ENCODE measurements at regions not wholly inside any gene's neighbourhood (a gene's known extent, or its start where the extent isn't known, plus 50 kb on each side); places are given as distances from the start of the nearest gene placed in this dataset.

DNA sequence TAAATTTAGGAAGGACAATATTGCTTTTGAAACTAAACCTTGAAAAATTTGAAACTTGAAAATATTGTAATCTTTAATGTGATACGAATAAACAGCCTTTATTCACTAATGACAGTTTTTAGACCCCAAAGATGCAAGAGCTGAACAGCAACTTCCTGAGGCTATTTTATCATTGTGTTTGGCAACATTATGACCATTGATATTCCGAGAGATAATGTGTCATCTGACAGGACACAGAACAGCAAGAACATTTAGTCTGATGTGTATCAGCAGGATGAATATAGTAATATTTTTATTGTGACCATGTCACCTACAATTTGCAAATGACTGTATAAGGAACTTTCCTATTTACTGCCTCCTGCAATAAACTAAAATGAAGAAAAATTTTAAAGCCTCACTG, 316.0 kb downstream of the ADAM29 start:
- DNase-seq = no peak
- no peak overlapping the region for H3K27ac ChIP-seq
- TF ChIP-seq, protein P1, sequence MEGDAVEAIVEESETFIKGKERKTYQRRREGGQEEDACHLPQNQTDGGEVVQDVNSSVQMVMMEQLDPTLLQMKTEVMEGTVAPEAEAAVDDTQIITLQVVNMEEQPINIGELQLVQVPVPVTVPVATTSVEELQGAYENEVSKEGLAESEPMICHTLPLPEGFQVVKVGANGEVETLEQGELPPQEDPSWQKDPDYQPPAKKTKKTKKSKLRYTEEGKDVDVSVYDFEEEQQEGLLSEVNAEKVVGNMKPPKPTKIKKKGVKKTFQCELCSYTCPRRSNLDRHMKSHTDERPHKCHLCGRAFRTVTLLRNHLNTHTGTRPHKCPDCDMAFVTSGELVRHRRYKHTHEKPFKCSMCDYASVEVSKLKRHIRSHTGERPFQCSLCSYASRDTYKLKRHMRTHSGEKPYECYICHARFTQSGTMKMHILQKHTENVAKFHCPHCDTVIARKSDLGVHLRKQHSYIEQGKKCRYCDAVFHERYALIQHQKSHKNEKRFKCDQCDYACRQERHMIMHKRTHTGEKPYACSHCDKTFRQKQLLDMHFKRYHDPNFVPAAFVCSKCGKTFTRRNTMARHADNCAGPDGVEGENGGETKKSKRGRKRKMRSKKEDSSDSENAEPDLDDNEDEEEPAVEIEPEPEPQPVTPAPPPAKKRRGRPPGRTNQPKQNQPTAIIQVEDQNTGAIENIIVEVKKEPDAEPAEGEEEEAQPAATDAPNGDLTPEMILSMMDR (IDR thresholded peaks at IDR 0.05) = no peak
- TF ChIP-seq POLR2A (IDR thresholded peaks at IDR 0.05) = no peak
- no peaks in the 10 kb centered on the region for H3K9me3 ChIP-seq
- intact Hi-C loops (cut with DNase I) = no loop called here
- 70% methylated on average over 2 of the region's 2 CpGs for WGBS, 2 donors
- H3K4me1 ChIP-seq = no peaks in the 10 kb centered on the region
- no peaks in the 10 kb centered on the region for H3K36me3 ChIP-seq
- no peaks in the 10 kb centered on the region for H3K27me3 ChIP-seq
- no peak overlapping the region for H3K4me3 ChIP-seq (replicated peaks in 1 of 3)

DNA sequence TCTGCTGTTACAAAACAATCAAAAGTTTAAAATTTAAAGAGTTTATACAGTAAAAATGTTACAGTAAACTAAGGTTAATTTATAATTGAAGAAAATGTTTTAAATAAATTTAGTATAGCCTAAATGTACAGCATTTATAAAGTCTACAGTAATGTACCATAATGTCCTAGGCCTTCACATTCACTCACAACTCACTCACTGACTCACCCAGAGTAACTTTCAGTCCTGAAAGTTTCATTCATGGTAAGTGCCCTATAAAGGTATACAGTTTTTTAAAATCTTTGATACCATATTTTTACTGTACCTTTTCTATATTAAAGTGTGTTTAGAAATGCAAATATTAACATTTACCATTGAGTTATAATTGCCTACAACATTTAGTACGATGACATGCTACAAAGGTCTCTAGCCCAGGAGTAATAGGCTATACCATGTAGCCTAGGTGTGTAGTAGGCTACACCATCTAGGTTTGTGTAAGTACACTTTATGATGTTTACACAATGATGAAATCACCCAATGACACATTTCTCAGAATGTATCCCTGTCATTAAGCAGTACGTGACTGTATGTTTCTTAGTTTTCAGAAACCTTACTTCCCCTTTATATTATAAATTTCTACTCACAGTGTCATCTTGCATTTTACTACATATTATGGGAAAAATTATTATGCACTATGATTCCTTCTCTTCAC, 320.8 kb downstream of the ADAM29 start:
- WGBS, 2 donors = 91 to 96% methylated on average over 2 of the region's 2 CpGs
- no peaks in the 10 kb centered on the region for H3K4me1 ChIP-seq
- TF ChIP-seq, protein P1 (IDR thresholded peaks at IDR 0.05) = no peak
- no peak for TF ChIP-seq POLR2A (IDR thresholded peaks at IDR 0.05)
- H3K4me3 ChIP-seq (replicated peaks in 1 of 3) = no peak overlapping the region
- no peak for DNase-seq
- no peaks in the 10 kb centered on the region for H3K36me3 ChIP-seq
- intact Hi-C loops (cut with DNase I) = no loop called here
- H3K27me3 ChIP-seq = no peaks in the 10 kb centered on the region
- no peaks in the 10 kb centered on the region for H3K9me3 ChIP-seq
- H3K27ac ChIP-seq = no peak overlapping the region

DNA sequence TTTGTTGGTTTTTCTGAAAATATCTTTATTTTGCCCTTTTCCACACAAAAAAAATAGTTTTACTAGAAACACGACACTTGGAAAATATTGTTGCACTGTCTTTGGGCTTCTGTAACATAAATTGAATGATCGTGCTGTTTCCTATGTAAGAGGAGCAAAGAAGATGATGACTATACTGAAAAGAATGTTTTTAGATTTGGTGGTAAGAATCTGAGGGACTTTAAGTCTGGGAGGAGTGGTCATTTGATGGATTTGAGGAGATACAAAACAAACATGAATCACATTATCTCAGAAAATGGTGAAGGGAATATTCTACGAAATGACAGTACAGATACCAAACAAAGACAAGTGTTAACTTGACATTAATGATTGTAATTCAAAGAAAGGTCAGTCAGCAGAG, 328.8 kb downstream of the ADAM29 start:
- Histone ChIP-seq H3K36me3 (no peaks in the 10 kb centered on the region), H3K27me3 (no peaks in the 10 kb centered on the region), H3K4me1 (no peaks in the 10 kb centered on the region), H3K9me3 (no peaks in the 10 kb centered on the region), H3K4me3 (replicated peaks in 1 of 3) (no peak overlapping the region), H3K27ac (no peak overlapping the region)
- TF ChIP-seq, protein P1 (IDR thresholded peaks at IDR 0.05) = no peak
- no peak for TF ChIP-seq POLR2A (IDR thresholded peaks at IDR 0.05)
- intact Hi-C loops (cut with DNase I) = no loop called here
- DNase-seq = no peak
- 82% methylated on average over 3 of the region's 3 CpGs for WGBS, 2 donors

DNA sequence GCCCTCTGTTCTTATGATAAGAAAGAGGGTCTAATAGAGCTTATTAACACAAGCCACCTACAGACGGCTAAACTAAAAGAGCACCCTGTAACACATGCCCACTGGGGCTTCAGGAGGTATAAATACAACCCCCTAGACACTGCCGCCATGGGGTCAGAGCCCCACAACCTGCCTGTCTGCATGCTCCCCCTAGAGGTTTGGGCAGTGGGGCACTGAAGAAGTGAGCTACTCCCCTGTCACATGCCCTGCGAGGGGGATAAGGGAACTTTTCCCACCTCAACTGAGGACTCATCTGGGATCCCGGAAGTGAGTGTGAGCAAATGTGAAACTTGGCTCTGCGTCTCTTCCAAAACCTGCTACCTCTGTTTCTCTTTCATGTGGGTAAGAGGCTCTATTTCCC, 334.5 kb downstream of the ADAM29 start:
- DNase-seq = no peak
- H3K27ac ChIP-seq = no peak overlapping the region
- no peak for TF ChIP-seq POLR2A (IDR thresholded peaks at IDR 0.05)
- TF ChIP-seq, protein P1 (IDR thresholded peaks at IDR 0.05) = no peak
- no peaks in the 10 kb centered on the region for H3K4me1 ChIP-seq
- no peaks in the 10 kb centered on the region for H3K27me3 ChIP-seq
- intact Hi-C loops (cut with DNase I) = no loop called here
- H3K9me3 ChIP-seq = no peaks in the 10 kb centered on the region
- no peaks in the 10 kb centered on the region for H3K36me3 ChIP-seq
- H3K4me3 ChIP-seq (replicated peaks in 1 of 3) = no peak overlapping the region
- 91 to 92% methylated on average over 5 of the region's 5 CpGs for WGBS, 2 donors

DNA sequence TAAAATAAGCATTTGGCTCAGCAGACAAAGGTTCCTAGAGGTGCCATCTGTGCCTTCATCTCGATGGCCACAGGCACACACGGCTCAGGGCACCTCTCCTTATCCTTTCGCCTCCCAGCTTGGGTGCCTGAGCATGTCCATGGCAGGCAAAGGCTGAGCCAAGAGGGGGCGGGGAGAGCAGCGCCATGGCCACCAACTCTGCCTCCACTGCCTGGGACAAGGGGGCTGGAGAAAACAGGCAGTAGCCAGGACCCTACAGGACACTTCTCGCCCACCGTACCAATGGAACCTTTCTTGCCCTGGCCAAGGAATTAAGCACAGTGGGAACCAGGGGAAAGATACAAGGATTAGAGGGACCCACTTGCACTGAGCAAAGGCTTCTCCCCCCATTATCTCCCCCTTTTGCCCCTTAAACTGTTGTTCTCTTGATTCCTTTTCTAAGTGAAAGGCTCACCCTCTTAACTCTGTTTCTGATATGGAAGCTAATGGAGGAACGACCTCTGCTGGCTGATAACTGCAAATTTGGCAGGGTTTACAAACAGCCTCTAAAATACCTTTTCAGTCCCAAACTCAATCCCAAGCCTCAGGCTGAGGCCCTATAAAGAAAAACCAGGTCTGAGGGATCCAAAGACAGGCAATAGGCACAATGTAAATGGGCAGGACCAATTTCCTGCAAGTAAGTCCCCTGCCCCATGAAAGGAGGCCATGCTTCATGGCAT, 335.2 kb downstream of the ADAM29 start:
- TF ChIP-seq, protein P1 (IDR thresholded peaks at IDR 0.05) = no peak
- TF ChIP-seq POLR2A (IDR thresholded peaks at IDR 0.05) = no peak
- no peak overlapping the region for H3K27ac ChIP-seq
- no peaks in the 10 kb centered on the region for H3K36me3 ChIP-seq
- intact Hi-C loops (cut with DNase I) = no loop called here
- H3K4me3 ChIP-seq (replicated peaks in 1 of 3) = no peak overlapping the region
- no peaks in the 10 kb centered on the region for H3K27me3 ChIP-seq
- no peaks in the 10 kb centered on the region for H3K4me1 ChIP-seq
- no peak for DNase-seq
- WGBS, 2 donors = 85% methylated on average over 8 of the region's 8 CpGs
- no peaks in the 10 kb centered on the region for H3K9me3 ChIP-seq

Data from thyroid gland (tissue), 4 donors.